ENCODE measurements at regions not wholly inside any gene's neighbourhood (a gene's known extent, or its start where the extent isn't known, plus 50 kb on each side); places are given as distances from the start of the nearest gene placed in this dataset.

GRCh38 chr21:34192646-34193285, 119.4 kb downstream of the MRPS6 start:
- DNase-seq = no peak

DNA sequence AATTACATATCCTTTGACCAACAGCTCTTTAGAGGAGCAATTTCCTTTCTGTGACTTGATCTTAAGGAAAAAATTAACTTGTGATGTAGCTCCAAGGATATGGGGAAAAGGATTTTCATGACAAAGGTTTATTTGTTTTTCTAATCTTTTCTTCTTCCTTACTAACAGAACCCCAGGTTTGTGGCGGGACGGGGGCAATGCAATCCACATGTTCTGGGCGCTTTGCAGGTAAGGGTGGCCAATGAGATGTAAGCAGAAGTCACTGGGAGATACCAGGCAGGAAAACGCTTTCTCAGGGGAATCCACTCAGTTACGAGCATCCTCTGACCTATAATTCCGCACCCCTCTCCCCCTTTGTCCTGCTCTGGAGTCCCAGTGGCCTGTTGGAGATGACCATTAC, 122.0 kb downstream of the MRPS6 start:
- DNase-seq = no peak

- DNase-seq = no peak
These were observed 123.6 kb downstream of the MRPS6 start for GRCh38 chr21:34196996-34197395.

DNA sequence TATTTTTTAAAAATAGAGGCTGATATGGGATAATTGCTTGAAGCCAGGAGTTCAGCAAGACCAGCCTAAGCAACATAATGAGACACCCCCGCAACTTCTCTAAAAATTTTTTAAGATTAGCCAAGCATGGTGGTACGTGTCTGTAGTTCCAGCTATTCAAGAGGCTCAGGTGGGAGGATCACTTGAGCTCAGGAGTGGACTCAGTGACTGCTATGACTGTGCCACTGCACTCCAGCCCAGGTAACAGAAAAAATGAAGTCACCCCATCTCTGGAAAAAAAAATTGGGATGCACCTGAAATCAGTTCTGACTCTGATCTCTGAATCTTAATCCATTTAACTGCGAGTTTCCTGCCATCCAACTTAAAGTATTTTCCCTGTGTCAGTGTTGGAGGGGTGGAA, 124.2 kb downstream of the MRPS6 start:
- DNase-seq = no peak

- no peak for DNase-seq
These were observed 125.1 kb downstream of the MRPS6 start for GRCh38 chr21:34198231-34199120.

- DNase-seq = no peak
These were observed 125.9 kb downstream of the MRPS6 start for GRCh38 chr21:34199121-34199910.

DNA sequence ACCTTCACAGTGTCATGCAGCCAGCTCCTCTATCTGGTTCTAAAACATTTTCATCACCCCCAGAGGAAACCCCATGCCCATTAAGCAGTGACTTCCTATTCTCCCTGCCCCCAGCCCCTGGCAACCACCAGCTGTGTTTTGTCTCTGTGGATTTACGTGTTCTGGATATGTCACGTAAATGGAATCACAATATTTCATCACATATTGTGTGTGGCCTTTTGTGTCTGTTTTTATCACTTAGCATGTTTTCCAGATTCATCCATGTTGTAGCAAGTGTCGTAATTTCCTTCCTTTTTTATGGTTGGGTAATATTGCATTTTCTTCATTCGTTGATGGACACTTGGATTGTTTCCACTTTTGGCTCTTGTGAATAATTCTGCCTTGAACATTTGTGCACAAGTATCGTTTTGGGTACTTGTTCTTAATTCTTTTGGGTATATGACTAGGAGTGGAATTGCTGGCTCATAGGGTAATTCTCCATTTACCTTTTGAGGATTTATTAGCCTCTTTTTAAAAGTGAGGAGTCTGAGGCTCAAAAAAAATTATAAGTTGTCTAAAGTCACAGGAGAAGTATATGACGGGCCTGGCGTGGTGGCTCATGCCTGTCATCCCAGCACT, 127.0 kb downstream of the MRPS6 start:
- DNase-seq = no peak

DNA sequence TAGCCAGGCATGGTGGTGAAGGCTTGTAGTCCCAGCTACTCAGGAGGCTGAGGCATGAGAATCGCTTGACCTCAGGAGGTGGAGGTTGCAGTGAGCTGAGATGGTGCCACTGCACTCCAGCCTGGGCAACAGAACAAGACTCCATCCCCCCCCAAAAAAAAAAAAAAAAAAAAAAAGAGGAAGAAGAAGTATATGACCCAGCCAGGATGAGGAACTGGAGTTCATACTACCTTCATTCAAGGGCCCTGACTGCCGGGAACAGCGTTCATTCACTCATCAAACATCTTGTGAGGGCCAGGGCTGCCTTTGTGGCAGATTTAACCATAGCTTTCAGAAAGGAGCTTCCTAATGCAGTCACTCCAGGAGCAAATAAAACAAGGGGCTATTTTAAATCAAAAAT, 127.6 kb downstream of the MRPS6 start:
- DNase-seq = no peak

- no peak for DNase-seq
These were observed 128.1 kb downstream of the MRPS6 start for GRCh38 chr21:34201481-34201858.

DNA sequence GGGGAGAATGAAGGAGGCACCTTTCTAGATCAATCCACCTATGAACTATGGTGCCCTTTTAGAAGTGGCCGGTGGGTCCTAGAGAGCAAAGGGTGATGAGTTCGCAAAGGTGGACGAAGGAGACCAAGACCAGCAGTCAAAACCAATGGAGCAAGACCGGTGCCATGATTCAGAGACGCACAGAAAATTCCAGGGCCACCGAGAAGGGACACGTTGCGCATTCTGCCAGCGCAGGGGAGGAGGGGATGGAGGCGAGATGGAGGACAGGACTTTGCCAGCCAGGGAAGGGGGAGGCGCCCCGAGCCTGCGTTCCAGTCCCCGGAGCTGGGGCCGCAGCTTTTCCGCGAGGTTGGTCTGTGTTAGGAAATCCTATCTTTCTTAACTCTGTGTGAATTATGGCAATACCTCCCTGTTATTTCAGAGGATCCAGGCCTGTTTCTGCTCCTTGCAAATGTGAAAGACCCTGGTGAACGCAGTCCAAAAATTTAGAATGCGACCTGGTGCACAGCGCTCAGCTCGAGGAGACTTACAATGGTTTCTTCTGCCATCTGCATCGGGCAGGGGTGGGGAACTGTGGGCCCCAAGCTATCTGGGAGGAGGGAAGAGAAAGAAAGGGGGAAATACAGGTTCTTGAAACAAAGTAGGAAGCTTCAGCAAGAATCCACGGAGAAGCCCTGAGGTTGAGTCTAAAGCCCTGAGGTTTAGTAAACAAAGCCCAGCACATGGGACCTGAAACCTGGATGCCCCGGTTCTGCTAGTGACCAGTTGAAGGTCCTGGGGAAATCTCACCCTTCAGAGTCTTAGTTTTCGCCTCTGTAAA, 129.4 kb downstream of the MRPS6 start:
- peak; percentile 63 for DNase-seq

DNA sequence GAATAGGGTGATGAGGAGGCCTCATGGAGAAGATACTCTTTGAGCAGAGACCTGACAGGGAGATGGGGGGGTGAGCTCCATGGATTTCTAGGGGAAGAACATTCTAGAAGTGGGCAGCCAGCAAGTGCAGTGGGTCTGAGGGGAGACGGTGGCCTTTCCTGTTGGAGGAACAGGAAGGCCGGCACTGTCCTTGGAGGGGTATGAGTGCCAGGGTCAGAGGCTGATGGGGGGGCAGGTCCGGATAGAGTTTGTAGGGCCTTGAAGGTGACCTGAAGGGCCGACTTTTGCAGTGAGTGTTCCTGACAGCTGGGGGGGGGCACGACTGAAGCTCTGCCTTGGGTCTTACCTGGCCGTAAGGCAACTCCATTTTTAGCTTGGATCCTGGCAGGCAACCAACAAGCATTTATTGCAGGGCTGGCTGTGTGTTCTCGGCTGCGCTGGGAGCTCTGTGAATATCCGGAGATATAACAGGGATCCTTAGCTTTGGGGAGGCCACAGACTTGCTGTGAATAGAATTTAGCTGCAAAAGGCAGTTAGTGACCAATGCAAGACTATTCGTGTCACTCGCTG, 130.6 kb downstream of the MRPS6 start:
- DNase-seq = no peak

DNA sequence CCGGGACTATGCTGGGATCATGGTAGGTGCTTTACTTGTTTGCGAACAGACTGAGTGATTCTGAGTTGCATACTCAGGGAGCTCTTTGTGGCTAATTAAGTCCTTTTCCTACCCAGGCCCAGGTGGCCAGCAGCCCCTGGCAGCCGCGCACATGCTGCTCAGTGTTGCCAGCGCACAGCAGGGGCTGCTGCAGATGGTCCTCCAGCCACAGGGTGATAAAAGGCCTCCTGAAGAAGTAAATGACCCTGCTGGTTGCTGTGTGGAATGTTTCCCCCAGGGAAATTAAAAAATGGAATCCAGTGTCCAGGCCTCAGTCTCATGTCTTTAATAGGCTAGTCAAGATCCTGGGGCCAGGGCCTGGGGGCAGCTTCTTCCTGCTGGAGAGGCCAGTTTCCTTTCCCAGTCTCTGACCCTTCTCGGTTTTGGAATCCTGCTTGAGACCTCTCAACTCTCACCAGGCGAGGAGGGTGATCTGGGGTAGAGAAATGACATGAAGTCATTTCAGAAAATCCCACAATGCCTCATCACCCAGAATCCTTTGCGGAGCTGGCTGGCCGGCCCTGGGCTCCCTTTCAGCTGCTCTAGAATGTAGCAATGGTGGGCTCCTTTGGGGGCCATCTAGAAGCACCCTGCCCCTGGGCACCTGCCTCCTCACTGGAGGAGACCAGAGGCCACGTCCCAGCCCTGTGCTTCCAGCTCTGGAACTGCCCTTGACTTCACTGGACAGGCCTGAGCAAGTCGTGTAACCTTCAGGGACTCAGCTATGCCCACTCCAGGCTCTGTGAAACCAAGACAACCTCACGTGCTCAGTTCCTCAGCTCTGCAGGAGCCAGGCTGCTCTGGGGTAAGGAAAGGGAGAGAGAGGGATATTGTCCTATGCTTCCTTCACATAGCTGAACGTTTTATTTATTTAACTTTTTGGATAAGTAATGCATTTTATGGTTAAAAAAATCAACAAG, 131.4 kb downstream of the MRPS6 start:
- DNase-seq = no peak

DNA sequence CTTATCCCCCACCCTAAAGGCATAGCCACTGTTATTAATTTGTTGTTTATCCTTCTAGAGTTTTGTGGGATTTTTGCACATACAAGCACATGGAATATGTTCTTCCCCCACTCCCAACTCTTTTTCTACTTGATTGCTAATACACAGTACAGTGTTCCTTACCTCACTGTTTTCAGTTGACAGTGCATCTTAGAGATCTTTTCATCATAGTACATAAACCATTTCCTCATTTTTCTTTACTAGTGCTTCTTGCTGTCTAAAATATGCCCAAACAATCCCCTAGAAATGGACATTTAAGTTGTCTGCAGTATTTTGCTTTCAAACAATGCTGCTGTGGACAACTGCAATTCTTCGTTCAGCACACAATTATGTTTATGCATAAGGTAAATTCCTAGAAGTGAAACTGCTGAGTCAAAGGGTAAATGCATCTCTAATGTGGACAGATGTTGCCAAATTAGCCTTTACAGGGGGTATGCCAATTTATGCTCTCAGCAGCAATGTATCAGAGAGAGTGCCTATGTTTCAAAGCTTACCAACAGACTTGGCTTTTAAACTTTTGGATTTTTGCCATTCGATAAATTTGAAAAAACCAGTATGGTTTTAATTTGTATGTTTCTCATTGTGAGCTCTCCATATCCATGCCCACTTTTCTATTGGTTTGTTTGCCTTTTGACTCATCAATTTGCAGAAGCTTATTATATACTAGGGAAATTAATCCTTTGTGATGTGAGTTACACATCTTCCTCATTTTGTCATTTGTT, 132.6 kb downstream of the MRPS6 start:
- no peak for DNase-seq

DNA sequence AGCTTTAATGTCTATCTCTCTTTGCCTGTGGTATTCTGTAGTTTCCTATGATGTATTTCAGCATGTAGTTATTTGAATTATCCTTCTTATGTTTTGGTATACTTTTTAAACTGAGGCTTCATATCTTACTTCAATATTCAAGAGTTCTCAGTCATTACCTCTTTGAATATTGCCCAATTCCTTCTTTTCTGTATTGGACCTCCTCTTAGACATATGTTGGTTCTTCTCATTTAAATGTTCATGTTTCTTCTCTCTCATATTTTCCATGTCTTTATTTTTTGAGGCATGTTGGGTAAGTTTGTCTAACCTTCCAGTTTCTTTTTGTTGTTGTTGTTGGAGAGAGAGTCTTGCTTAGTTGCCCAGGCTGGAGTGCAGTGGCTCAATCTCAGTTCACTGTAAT, 140.6 kb downstream of the MRPS6 start:
- DNase-seq = no peak

GRCh38 chr21:34215501-34215900, 142.1 kb downstream of the MRPS6 start:
- DNase-seq = no peak

DNA sequence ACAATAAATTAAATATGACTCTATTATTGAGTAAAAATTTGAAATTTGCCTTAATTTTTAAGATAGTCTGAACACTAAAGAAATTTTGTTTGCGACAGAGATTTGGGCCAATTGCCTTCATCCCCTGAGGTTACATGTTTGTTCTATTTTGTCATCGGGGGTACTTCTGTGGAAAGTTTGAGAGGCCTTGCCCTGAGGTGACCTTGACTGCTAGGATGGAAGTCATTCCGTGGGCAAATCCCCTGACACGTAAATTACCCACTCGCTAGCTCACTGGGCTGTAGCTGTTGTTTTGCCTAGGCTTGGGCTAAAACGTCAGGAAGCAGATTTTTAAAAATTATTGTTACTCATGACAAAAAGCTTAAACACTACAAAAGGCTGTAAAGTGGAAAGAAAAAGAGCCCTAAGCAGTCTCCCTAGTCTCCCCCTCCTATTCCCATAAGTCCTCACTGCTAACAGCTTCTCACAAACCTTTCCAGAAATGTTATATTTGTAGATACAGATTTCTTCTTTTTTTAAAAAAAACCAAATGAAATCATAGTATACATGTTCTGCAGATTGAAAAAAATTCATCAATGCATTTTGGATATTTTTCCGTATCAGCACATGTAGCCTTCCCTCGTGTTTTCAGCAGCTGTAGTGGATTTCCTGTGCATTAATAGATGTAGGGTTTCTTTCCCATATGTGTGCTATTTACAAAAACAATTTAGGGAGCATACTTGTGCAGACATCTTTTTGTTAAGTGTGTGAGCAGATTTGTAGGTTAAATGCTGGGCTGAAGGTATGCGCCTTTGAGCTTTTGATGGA, 142.7 kb downstream of the MRPS6 start:
- DNase-seq = no peak

GRCh38 chr21:34216718-34217032, 143.3 kb downstream of the MRPS6 start:
- no peak for DNase-seq

- no peak for DNase-seq
These were observed 143.9 kb downstream of the MRPS6 start for GRCh38 chr21:34217263-34217662.
